DND-41 (cell line): ENCODE measurements at regions not wholly inside any gene's neighbourhood (a gene's known extent, or its start where the extent isn't known, plus 50 kb on each side); places are given as distances from the start of the nearest gene placed in this dataset.

Experiments
- EZH2 ChIP-seq: IDR thresholded peaks from 3 replicates; pipeline ENCODE4 v1.6.1; 2012; ENCODE audit warnings: borderline replicate concordance, low read depth, mild to moderate bottlenecking, moderate library complexity, low read length, inconsistent platforms; ENCODE audit not compliant: severe bottlenecking
- TF ChIP-seq, protein P1 (sequence below): IDR thresholded peaks from 2 replicates; pipeline ENCODE4 v1.5.1; 2012; ENCODE audit warnings: borderline replicate concordance, low read length, moderate library complexity, mild to moderate bottlenecking; ENCODE audit not compliant: poor library complexity, severe bottlenecking; ENCODE audit errors: extremely low read depth

GRCh38 chr3:59422312-59422711 is 372.5 kb upstream of the CFAP20DC start:
- TF ChIP-seq, protein P1, sequence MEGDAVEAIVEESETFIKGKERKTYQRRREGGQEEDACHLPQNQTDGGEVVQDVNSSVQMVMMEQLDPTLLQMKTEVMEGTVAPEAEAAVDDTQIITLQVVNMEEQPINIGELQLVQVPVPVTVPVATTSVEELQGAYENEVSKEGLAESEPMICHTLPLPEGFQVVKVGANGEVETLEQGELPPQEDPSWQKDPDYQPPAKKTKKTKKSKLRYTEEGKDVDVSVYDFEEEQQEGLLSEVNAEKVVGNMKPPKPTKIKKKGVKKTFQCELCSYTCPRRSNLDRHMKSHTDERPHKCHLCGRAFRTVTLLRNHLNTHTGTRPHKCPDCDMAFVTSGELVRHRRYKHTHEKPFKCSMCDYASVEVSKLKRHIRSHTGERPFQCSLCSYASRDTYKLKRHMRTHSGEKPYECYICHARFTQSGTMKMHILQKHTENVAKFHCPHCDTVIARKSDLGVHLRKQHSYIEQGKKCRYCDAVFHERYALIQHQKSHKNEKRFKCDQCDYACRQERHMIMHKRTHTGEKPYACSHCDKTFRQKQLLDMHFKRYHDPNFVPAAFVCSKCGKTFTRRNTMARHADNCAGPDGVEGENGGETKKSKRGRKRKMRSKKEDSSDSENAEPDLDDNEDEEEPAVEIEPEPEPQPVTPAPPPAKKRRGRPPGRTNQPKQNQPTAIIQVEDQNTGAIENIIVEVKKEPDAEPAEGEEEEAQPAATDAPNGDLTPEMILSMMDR: no peak
- no peak for TF ChIP-seq EZH2
